HUES48 (cell line): ENCODE measurements at regions not wholly inside any gene's neighbourhood (a gene's known extent, or its start where the extent isn't known, plus 50 kb on each side); places are given as distances from the start of the nearest gene placed in this dataset.

Experiments
- H3K27ac ChIP-seq: one replicate; pipeline ENCODE4 v1.7.0; 2013; ENCODE audit warnings: low read depth, low read length, inconsistent platforms
- H3K27me3 ChIP-seq: 2 replicates; pipeline ENCODE4 v1.6.1; 2013; ENCODE audit warnings: mild to moderate bottlenecking, low read length; ENCODE audit not compliant: control insufficient read depth, insufficient read depth
- H3K36me3 ChIP-seq: 2 replicates; pipeline ENCODE4 v1.6.1; 2013; ENCODE audit warnings: low read length; ENCODE audit not compliant: control insufficient read depth, insufficient read depth
- H3K4me1 ChIP-seq: 2 replicates; pipeline ENCODE4 v1.6.1; 2013; ENCODE audit warnings: mild to moderate bottlenecking, low read length; ENCODE audit not compliant: control insufficient read depth, insufficient read depth
- H3K4me3 ChIP-seq: 2 replicates; pipeline ENCODE4 v1.5.1; 2013; ENCODE audit warnings: mild to moderate bottlenecking, low read depth, low read length
- H3K9ac ChIP-seq: 2 replicates; pipeline ENCODE4 v1.6.1; 2013; ENCODE audit warnings: mild to moderate bottlenecking, low read depth, low read length, moderate library complexity
- H3K9me3 ChIP-seq: 2 replicates; pipeline ENCODE4 v1.6.1; 2013; ENCODE audit warnings: low read length; ENCODE audit not compliant: control insufficient read depth, insufficient read depth

DNA sequence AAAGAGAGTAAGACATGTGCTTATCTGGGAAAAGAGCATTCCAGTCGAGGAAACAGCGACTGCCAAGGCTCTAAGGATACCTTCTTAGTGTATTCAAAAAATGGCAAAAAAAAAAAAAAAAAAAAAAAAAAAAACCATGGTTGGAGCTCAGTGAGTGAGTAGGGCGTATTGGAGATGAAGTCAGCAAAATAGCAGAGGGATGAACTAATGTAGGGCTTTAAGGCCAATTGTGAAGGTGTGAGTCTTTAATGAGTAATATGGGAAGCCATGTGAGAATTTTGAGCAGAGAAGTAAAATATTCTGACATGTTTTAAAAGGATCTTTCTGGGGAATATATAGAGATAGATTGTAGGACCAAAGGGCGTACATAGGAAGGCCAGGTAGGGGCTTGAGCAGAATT lies 498.6 kb upstream of the ISX start:
- Histone ChIP-seq H3K4me1 (peaks cover 8% of the 10 kb centered on the region), H3K9me3 (no peaks in the 10 kb centered on the region), H3K27ac (no peak overlapping the region), H3K36me3 (no peaks in the 10 kb centered on the region), H3K4me3 (no peak overlapping the region), H3K9ac (no peak overlapping the region), H3K27me3 (no peaks in the 10 kb centered on the region)

GRCh38 chr22:34570408-34570807 lies 495.6 kb upstream of the ISX start:
- no peak overlapping the region for H3K27ac ChIP-seq
- no peaks in the 10 kb centered on the region for H3K4me1 ChIP-seq
- no peaks in the 10 kb centered on the region for H3K36me3 ChIP-seq
- no peaks in the 10 kb centered on the region for H3K27me3 ChIP-seq
- no peak overlapping the region for H3K9ac ChIP-seq
- no peak overlapping the region for H3K4me3 ChIP-seq
- H3K9me3 ChIP-seq, result no peaks in the 10 kb centered on the region

DNA sequence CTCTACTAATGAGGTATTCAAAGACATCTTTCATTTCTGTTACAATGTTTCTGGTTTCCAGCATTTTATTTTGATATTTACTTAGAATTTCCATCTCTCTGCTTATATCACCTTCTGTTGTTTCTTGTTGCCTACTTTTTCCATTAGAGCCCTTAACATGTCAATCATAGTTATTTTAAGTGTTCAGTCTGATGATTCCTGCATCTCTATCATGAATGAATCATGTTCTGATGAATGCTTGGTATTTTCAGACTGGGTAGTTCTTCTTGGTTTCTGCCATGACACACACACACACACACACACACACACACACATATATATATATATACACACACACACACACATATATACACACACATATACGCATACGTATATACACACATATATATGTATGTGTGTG lies 486.4 kb upstream of the ISX start:
- no peak overlapping the region for H3K9ac ChIP-seq
- H3K27ac ChIP-seq, result no peak overlapping the region
- H3K9me3 ChIP-seq, result no peaks in the 10 kb centered on the region
- no peak overlapping the region for H3K4me3 ChIP-seq
- no peaks in the 10 kb centered on the region for H3K4me1 ChIP-seq
- H3K27me3 ChIP-seq, result no peaks in the 10 kb centered on the region
- H3K36me3 ChIP-seq, result no peaks in the 10 kb centered on the region

GRCh38 chr22:34587357-34588356 lies 478.3 kb upstream of the ISX start:
- Histone ChIP-seq H3K4me3 (no peak overlapping the region), H3K4me1 (no peaks in the 10 kb centered on the region; the same call in 1 of the 2 replicates), H3K27ac (no peak overlapping the region), H3K9me3 (no peaks in the 10 kb centered on the region), H3K27me3 (no peaks in the 10 kb centered on the region), H3K36me3 (no peaks in the 10 kb centered on the region), H3K9ac (no peak overlapping the region)

DNA sequence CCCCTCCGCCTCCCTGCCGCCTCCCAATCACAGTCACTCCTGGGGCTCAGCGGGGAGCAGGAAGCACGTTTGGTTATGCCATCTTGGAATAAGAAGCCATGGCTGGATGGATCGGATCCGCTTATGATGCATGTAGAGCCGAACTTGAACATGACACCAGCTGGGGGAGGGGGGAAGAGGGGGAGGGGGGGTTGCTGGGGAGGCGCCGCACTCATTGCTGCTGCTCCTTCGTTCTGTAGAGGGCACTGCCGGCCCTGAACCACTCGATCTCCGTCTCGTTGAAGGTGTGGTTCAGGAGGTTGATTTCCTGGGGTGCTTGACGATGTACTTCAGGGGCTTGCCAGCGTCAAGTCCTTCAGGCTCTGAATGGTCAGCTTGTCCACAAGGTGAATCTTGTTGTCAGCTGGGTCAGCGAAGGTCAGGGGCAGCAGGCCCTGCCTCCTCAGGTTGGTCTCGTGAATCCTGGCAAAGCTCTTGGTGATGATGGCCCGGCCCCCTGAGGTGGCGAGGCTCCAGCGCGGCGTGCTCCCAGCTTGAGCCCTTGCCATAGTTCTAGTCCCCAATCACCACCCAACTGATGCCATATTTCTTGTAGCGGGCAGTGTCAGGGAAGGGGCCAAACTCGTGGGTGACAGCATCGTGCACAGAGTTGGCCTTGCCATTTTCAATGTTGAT lies 476.9 kb upstream of the ISX start:
- H3K9me3 ChIP-seq, result no peaks in the 10 kb centered on the region
- H3K27me3 ChIP-seq, result no peaks in the 10 kb centered on the region
- no peak overlapping the region for H3K27ac ChIP-seq
- H3K9ac ChIP-seq, result no peak overlapping the region
- H3K4me1 ChIP-seq, result no peaks in the 10 kb centered on the region; the same call in 1 of the 2 replicates
- H3K36me3 ChIP-seq, result no peaks in the 10 kb centered on the region
- no peak overlapping the region for H3K4me3 ChIP-seq

GRCh38 chr22:34592123-34592740 lies 473.7 kb upstream of the ISX start:
- Histone ChIP-seq H3K36me3 (no peaks in the 10 kb centered on the region), H3K9ac (no peak overlapping the region), H3K27me3 (no peaks in the 10 kb centered on the region), H3K27ac (no peak overlapping the region), H3K4me1 (no peaks in the 10 kb centered on the region), H3K9me3 (no peaks in the 10 kb centered on the region), H3K4me3 (no peak overlapping the region)

DNA sequence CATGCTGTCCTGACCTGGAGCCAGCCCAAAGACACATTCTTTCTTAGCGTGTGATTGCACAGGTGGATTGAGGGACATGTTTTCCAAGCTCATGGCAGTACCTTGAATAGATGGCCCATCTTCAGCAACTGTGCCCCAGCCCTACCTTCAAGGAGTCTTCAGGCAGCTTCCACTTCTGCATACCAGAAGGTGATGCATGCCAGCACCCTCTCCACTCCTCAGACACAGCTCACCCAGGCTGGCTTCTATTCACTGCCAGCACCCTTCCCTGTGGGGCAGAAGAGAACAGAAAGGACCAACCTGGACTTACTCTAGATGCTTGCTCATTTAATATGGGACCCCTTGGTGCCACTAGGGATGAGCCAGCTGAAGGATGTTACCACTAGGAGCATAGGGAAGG lies 466.4 kb upstream of the ISX start:
- Histone ChIP-seq H3K9me3 (no peaks in the 10 kb centered on the region), H3K27ac (no peak overlapping the region), H3K27me3 (no peaks in the 10 kb centered on the region), H3K9ac (no peak overlapping the region), H3K4me3 (no peak overlapping the region), H3K4me1 (no peaks in the 10 kb centered on the region), H3K36me3 (no peaks in the 10 kb centered on the region)

DNA sequence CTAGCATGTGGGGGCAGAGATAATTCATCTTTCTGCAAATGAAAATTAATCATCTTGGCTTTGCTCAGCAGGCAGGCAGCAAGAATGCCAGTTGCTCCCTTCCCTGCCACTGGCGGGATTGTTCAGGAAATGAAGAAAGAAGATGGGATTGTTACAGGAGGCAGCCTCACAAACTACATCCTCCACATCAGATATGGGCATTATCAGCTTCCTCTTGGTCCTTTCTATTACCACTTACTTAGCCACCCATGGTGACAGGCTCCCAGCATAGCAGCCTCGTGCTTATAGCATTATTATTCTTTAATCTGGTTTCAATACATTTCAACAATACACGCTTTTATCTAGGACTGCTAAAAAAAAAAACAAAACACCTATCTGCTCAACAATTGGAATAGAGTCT lies 461.6 kb upstream of the ISX start:
- Histone ChIP-seq H3K4me3 (no peak overlapping the region), H3K9ac (no peak overlapping the region), H3K27me3 (no peaks in the 10 kb centered on the region), H3K36me3 (no peaks in the 10 kb centered on the region), H3K4me1 (no peaks in the 10 kb centered on the region), H3K9me3 (peaks cover 6% of the 10 kb centered on the region), H3K27ac (no peak overlapping the region)

- no peak overlapping the region for H3K27ac ChIP-seq
- H3K4me3 ChIP-seq, result no peak overlapping the region
- H3K9me3 ChIP-seq, result peaks cover 6% of the 10 kb centered on the region
- H3K27me3 ChIP-seq, result no peaks in the 10 kb centered on the region
- H3K9ac ChIP-seq, result no peak overlapping the region
- H3K4me1 ChIP-seq, result no peaks in the 10 kb centered on the region
- H3K36me3 ChIP-seq, result no peaks in the 10 kb centered on the region
These were observed 457.9 kb upstream of the ISX start for GRCh38 chr22:34608106-34608505.

- H3K27ac ChIP-seq, result no peak overlapping the region
- no peaks in the 10 kb centered on the region for H3K36me3 ChIP-seq
- no peak overlapping the region for H3K4me3 ChIP-seq
- H3K27me3 ChIP-seq, result no peaks in the 10 kb centered on the region
- no peak overlapping the region for H3K9ac ChIP-seq
- no peaks in the 10 kb centered on the region for H3K4me1 ChIP-seq
- peaks cover 6% of the 10 kb centered on the region for H3K9me3 ChIP-seq
These were observed 457.3 kb upstream of the ISX start for GRCh38 chr22:34608540-34609115.
